Hippocampal formation (tissue), 2 donors: ENCODE measurements at regions not wholly inside any gene's neighbourhood (a gene's known extent, or its start where the extent isn't known, plus 50 kb on each side); places are given as distances from the start of the nearest gene placed in this dataset.
"Not testable (repeated sequence)": the region's sequence is repeated elsewhere in the genome, so short reads cannot be mapped to it uniquely, and the experiment has no call there.

Source experiments
- DNase-seq, 2 donors: peaks; one replicate each; lab custom pipeline; 2025; lab: John Stamatoyannopoulos, UW

GRCh38 chr7:409339-410281, 110.0 kb downstream of the PDGFA start:
- DNase-seq: no peak

- DNase-seq: no peak
These were observed 109.2 kb downstream of the PDGFA start for GRCh38 chr7:410395-410910.

GRCh38 chr7:411116-411515, 108.5 kb downstream of the PDGFA start:
- DNase-seq: not testable (repeated sequence)

- no peak for DNase-seq
These were observed 107.9 kb downstream of the PDGFA start for GRCh38 chr7:411677-412312.

GRCh38 chr7:412313-412710, 107.3 kb downstream of the PDGFA start:
- no peak for DNase-seq

- DNase-seq: no peak
These were observed 104.7 kb downstream of the PDGFA start for GRCh38 chr7:414681-415560.

GRCh38 chr7:415646-416525, 103.8 kb downstream of the PDGFA start:
- DNase-seq: no peak

GRCh38 chr7:416761-417624, 102.7 kb downstream of the PDGFA start:
- no peak for DNase-seq

- no peak for DNase-seq
These were observed 102.1 kb downstream of the PDGFA start for GRCh38 chr7:417625-417889.

GRCh38 chr7:417973-418601, 101.6 kb downstream of the PDGFA start:
- DNase-seq: no peak

GRCh38 chr7:418636-419280, 100.9 kb downstream of the PDGFA start:
- peak; percentile 32 to 36 for DNase-seq

GRCh38 chr7:420142-421093, 99.2 kb downstream of the PDGFA start:
- no peak for DNase-seq

GRCh38 chr7:421136-421991, 98.3 kb downstream of the PDGFA start:
- no peak for DNase-seq

GRCh38 chr7:422191-422885, 97.3 kb downstream of the PDGFA start:
- no peak for DNase-seq

GRCh38 chr7:422886-423225, 96.8 kb downstream of the PDGFA start:
- no peak for DNase-seq
